Liver (tissue), 3 donors: ENCODE measurements at regions not wholly inside any gene's neighbourhood (a gene's known extent, or its start where the extent isn't known, plus 50 kb on each side); places are given as distances from the start of the nearest gene placed in this dataset.

ENCODE experiments used
- ATF3 ChIP-seq: IDR thresholded peaks from 2 replicates; pipeline ENCODE4 v1.6.1; 2016; ENCODE audit warnings: antibody characterized with exemption
- CTCF ChIP-seq: fragments of 150-350 bp; IDR thresholded peaks from 2 replicates; pipeline ENCODE4 v1.5.1; 2017; ENCODE audit warnings: improper control_type of control experiment, low read depth, low read length; ENCODE audit not compliant: missing input control
- EGR1 ChIP-seq, 2 donors: IDR thresholded peaks; 2 replicates each; pipeline ENCODE4 v1.6.1; 2016 to 2018; ENCODE audit warnings: antibody characterized with exemption in 2 of 2, low read depth in 2 of 2
- FOXA1 ChIP-seq: IDR thresholded peaks from 2 replicates; pipeline ENCODE4 v1.6.1; 2016; ENCODE audit warnings: antibody characterized with exemption
- GABPA ChIP-seq, 2 donors: IDR thresholded peaks in 1 of 2; conservative IDR thresholded peaks in 1 of 2; 2 replicates each; pipeline ENCODE4 v1.6.1; 2016; ENCODE audit warnings: antibody characterized with exemption in 2 of 2, mild to moderate bottlenecking in 1 of 2, moderate library complexity in 1 of 2
- JUND ChIP-seq, 2 donors: IDR thresholded peaks; 2 replicates each; pipeline ENCODE4 v1.6.1; 2016; ENCODE audit warnings: antibody characterized with exemption in 2 of 2
- NR2F2 ChIP-seq: IDR thresholded peaks from 2 replicates; pipeline ENCODE4 v1.6.1; 2016; ENCODE audit warnings: antibody characterized with exemption
- RAD21 ChIP-seq, 2 donors: IDR thresholded peaks; 2 replicates each; pipeline ENCODE4 v1.6.1; 2016; ENCODE audit warnings: antibody characterized with exemption in 2 of 2, mild to moderate bottlenecking in 2 of 2
- RXRA ChIP-seq, 2 donors: IDR thresholded peaks; 2 replicates each; pipeline ENCODE4 v1.6.1; 2017 to 2018; ENCODE audit warnings: antibody characterized with exemption in 2 of 2, mild to moderate bottlenecking in 1 of 2
- SP1 ChIP-seq: IDR thresholded peaks from 2 replicates; pipeline ENCODE4 v1.6.1; 2018; ENCODE audit warnings: antibody characterized with exemption, mild to moderate bottlenecking
- TAF1 ChIP-seq: conservative IDR thresholded peaks from 2 replicates; pipeline ENCODE4 v1.6.1; 2016; ENCODE audit warnings: antibody characterized with exemption, mild to moderate bottlenecking
- YY1 ChIP-seq: IDR thresholded peaks from 2 replicates; pipeline ENCODE4 v1.6.1; 2016; ENCODE audit warnings: antibody characterized with exemption, mild to moderate bottlenecking
- TF ChIP-seq, protein P1 (sequence below): IDR thresholded peaks from 2 replicates; pipeline ENCODE4 v1.6.1; 2016; ENCODE audit warnings: antibody characterized with exemption
- TF ChIP-seq, protein P2 (sequence below): IDR thresholded peaks from 2 replicates; pipeline ENCODE4 v1.6.1; 2016; ENCODE audit warnings: antibody characterized with exemption, mild to moderate bottlenecking
- donor health status: healthy.
- donor health status: healthy.

DNA sequence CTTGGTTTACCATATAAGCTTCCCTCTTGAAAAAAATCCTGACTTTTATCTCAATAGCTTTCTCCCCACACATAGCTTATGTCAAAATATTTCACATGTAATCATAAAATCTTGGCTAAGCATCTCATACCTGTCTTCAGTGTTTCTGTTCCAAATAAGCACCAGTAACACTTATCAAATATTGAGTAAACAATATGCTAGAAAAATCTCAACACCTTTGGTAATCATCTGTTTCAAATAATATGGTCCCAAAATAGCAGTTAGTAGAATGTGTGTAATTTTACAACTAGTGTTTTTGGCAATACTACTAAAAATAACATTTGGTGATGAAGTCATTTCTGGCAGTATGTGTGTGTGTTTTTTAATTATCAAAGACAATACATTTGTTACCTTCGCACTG is 2138.2 kb downstream of the PCDH7 start:
- TF ChIP-seq, protein P1, sequence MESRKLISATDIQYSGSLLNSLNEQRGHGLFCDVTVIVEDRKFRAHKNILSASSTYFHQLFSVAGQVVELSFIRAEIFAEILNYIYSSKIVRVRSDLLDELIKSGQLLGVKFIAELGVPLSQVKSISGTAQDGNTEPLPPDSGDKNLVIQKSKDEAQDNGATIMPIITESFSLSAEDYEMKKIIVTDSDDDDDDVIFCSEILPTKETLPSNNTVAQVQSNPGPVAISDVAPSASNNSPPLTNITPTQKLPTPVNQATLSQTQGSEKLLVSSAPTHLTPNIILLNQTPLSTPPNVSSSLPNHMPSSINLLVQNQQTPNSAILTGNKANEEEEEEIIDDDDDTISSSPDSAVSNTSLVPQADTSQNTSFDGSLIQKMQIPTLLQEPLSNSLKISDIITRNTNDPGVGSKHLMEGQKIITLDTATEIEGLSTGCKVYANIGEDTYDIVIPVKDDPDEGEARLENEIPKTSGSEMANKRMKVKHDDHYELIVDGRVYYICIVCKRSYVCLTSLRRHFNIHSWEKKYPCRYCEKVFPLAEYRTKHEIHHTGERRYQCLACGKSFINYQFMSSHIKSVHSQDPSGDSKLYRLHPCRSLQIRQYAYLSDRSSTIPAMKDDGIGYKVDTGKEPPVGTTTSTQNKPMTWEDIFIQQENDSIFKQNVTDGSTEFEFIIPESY: no peak
- TF ChIP-seq YY1 (no peak), TAF1 (no peak), CTCF (no peak), FOXA1 (no peak), GABPA (IDR thresholded peaks at IDR 0.05 in 1 of 2, conservative IDR thresholded peaks at IDR 0.05 in 1 of 2) (no peak), JUND (IDR thresholded peaks at IDR 0.05) (no peak), SP1 (no peak), ATF3 (no peak), NR2F2 (no peak), RXRA (IDR thresholded peaks at IDR 0.05) (no peak), EGR1 (IDR thresholded peaks at IDR 0.05; ENCODE audit: low read depth in 2 of 2) (no peak), RAD21 (IDR thresholded peaks at IDR 0.05) (no peak)
- TF ChIP-seq, protein P2, sequence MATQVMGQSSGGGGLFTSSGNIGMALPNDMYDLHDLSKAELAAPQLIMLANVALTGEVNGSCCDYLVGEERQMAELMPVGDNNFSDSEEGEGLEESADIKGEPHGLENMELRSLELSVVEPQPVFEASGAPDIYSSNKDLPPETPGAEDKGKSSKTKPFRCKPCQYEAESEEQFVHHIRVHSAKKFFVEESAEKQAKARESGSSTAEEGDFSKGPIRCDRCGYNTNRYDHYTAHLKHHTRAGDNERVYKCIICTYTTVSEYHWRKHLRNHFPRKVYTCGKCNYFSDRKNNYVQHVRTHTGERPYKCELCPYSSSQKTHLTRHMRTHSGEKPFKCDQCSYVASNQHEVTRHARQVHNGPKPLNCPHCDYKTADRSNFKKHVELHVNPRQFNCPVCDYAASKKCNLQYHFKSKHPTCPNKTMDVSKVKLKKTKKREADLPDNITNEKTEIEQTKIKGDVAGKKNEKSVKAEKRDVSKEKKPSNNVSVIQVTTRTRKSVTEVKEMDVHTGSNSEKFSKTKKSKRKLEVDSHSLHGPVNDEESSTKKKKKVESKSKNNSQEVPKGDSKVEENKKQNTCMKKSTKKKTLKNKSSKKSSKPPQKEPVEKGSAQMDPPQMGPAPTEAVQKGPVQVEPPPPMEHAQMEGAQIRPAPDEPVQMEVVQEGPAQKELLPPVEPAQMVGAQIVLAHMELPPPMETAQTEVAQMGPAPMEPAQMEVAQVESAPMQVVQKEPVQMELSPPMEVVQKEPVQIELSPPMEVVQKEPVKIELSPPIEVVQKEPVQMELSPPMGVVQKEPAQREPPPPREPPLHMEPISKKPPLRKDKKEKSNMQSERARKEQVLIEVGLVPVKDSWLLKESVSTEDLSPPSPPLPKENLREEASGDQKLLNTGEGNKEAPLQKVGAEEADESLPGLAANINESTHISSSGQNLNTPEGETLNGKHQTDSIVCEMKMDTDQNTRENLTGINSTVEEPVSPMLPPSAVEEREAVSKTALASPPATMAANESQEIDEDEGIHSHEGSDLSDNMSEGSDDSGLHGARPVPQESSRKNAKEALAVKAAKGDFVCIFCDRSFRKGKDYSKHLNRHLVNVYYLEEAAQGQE: no peak
